ENCODE measurements at regions not wholly inside any gene's neighbourhood (a gene's known extent, or its start where the extent isn't known, plus 50 kb on each side); places are given as distances from the start of the nearest gene placed in this dataset.
"Not testable (repeated sequence)": the region's sequence is repeated elsewhere in the genome, so short reads cannot be mapped to it uniquely, and the experiment has no call there.

DNA sequence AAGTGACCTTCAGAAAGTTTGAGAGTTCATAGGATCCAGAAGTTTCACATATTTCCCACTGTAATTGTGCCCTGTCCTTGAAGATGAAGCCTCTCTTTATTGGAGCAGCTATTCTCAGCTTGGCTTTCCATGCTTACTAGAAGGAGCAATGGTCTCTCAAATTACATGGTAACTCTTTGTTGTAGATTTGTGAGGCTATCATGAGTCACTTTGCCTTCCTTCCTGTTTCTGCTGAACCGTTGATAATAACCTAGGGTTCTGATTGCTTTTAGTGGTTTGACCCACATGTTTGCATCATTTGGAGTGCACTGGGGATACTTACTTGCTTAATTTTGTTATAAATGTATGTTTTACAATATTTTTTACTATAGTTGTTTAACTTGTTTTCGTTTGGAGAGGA lies 772.9 kb upstream of the SLITRK6 start:
- no peak for DNase-seq

DNA sequence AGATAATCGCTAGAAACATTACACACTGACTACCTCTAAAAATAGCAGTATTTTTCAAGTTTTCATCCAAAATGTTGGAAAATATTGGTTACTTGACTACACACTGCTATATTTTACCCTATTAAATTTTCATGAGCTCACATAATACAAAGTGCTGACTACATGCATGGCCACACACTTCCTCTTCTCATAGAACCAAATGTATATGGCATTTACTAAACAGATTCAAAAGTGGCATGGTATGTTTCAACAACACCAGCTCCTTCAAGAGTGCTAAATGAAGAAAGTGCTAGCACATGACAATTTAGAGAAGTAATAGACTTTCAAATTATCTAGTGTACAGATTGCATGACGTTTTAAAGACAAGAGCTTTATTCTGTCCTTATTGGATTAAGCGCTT lies 780.4 kb upstream of the SLITRK6 start:
- no peak for DNase-seq

DNA sequence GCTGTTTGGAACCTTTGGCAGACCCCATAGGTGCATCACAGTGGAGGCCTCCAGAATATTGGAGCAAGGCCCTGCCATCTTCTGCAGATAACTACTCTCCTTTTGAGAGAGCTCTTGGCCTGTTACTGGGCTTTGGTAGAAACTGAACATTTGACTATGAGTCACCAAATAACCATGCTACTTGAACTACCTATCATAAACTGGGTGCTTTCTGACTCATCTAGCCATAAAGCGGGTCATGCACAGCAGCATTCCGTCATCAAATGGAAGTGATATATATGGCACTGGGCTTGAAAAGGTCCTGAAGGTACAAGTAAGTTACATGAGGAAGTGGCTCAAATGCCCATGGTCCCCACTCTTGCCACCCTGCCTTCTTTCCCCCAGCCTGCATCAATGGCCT lies 782.5 kb upstream of the SLITRK6 start:
- DNase-seq = no peak

DNA sequence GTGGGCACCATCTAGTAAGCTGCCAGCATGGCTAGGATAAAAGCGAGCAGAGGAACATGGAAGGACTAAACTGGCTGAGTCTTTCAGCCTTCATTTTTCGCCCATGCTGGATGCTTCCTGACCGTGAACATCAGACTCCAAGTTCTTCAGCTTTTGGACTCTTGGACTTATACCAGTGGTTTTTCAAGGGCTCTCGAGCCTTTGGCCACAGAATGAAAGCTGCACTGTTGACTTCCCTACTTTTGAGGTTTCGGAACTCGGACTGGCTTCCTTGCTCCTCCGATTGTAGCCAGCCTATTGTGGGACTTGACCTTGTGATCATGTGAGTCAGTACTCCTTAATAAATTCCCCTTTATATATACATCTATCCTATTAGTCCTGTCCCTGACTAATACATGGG lies 785.1 kb upstream of the SLITRK6 start:
- DNase-seq = no peak

DNA sequence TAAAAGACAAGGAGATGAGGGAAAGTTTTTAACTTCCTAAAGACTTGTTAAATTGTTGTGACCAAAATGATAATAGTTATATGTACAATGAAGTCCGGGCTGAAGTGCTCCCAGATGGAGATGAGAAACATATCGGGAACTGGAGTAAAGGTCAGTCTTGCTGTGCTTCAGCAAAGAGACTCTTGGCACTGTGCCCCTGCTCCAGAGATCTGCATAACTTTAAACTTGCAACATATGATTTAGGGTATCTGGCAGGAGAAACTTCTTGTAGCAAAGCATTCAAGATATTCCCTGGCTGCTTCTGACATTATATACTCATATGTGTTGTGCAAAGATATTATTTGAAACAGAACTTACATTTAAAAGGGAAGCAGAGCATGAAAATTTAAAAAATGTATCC lies 786.6 kb upstream of the SLITRK6 start:
- DNase-seq = no peak

DNA sequence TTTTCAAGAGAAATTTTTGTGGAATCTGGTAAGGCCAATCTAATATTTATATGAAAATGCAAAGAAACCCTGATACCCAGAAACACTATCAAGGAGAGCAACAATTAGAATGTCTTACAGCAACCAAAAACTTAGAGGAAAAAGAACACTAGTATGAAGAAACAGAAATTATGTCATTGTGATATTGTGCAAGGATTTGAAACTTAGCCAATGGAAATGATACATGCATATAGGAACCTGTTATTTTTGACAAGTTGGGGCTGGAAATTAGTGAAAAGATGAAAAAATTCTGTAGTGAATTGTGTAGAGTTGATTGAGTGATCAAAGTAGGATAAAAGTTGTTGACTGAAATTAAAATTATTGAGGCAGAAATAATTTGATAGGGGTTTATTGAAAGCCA lies 792.6 kb upstream of the SLITRK6 start:
- DNase-seq = no peak

DNA sequence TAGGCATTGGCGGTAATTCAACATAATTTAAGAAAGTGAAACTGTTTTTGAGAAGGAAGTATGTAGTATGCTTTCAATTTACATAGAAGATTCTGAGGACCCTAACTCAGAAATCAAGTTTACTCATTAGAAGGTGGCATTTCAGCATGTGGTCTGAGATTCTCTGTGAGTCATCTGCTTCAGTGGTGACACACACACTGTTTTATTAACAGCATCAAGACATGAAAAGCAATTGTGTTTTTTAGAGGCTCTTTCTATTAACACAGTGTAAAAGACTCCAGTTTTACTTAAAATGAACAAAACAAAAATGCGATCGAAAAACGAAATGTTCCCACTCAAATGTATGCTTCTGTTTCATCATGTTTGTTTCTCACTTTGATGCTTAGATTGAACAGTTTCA lies 802.1 kb upstream of the SLITRK6 start:
- DNase-seq = no peak

DNA sequence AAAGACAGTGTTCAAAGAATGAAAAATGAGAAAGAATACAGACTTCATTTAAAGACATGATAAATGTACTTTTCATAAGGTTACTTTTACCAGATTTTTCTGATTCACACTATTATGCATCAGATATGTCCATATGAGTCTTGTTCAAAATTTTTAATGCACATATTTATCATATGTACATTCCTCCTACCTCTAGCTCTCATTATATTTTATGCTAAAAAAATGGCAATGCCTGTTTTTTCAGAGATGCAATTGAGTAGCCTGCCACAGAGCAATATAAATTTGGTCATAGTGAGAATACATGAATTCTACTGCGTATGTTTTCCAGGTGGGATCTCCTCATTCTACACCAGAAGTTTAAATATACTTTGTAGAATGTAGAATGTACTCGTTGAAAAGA lies 807.0 kb upstream of the SLITRK6 start:
- no peak for DNase-seq

DNA sequence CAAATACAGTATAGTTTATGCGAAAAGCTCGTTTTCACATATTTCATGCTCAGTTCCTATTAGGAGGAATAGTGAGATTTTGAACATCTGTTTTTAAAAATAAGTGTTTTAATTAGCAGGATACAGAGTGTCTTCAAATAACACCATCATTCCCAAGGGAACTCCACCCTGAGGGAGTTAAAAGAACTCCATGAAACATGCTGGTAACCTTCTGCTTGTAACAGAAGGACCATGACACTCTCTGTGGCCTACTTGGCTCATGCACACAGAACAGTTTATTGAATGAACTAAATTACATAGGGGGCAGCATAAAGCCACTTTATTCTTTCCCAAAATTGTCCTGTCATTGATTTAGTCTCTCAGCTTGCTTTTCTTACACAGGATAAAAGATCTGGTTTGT lies 809.5 kb upstream of the SLITRK6 start:
- DNase-seq = no peak

DNA sequence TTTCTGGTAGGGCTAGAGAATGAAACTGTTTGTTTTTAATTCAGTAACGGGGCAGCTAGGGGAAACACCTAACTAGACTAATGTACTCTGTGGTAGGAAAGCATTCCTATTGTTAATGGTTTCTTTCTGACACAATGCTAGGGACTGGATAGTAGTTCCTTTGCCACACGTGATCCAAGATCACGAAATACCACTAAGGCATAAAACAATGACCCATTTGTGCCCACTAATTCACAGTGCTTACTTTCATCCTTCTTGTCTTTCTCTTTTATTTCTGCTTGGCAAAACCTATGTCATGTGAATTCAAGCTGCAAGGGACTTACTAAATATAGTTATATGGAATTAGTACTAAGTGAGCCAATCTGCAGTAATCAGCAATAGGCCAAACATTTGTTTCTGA lies 834.1 kb upstream of the SLITRK6 start:
- no peak for DNase-seq

DNA sequence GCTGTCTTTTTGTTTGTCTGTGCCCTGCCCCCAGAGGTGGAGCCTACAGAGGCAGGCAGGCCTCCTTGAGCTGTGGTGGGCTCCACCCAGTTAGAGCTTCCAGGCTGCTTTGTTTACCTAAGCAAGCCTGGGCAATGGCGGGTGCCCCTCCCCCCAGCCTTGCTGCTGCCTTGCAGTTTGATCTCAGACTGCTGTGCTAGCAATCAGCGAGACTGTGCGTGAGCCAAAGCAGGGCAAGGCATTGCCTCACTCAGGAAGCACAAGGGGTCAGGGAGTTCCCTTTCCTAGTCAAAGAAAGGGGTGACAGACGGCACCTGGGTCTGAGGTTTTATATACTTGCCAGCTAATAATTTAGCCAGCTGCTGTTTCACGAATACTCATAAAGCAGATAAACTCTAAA lies 852.0 kb upstream of the SLITRK6 start:
- DNase-seq = not testable (repeated sequence)

DNA sequence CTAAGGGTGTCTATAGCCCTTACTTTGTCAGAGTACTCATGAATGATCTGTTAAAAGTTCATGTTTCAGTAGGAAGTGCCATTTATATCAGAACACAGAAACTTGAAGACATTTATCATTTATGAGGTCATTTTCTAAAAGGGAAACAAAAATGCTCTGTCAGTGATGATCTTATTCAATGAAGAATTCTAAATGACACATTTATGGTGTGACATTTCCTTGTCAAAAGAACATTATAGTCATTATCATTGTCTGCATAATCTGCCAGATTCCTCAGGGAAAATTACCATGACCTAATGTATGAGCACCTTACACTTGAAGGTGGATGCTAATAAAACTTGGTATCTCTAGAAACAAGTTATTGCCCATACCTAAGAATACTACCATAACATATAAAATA lies 853.8 kb upstream of the SLITRK6 start:
- no peak for DNase-seq

DNA sequence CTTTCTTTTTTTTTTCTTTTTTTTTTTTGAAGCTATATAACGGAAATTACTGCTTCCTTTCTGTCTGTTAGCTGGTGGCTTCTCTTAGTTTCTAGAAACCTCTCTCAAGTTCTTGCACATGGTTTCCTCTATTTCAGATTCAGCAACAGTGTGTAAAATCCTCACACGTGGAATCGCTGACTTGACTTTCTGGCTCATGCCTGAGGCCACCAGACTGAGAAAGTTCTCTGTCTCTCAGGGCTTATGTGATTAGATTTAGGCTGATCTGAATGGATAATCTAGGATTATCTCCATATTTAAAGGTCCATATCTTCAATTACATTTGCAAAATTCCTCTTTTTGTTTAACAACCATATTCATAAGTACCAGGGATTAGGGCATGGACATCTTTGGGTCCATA lies 856.3 kb upstream of the SLITRK6 start:
- DNase-seq = no peak

DNA sequence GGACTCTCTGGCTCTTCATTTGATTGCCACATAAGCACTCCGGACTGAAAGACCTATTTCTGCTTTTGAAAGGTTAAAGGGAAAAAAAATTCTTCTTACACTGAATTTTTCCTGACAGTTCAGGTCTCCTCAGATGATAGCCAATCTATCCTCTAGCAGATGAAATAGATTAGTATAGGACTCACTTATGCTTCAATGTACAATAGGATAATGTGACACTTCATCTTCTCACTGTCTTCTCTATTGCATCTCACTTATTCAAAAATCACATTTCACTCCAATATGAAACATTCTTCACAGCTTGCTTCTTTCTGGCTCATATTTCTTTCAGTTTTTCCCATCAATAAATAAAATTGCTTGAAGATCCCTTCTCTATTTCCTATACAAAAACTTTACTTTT lies 860.9 kb upstream of the SLITRK6 start:
- DNase-seq = no peak

DNA sequence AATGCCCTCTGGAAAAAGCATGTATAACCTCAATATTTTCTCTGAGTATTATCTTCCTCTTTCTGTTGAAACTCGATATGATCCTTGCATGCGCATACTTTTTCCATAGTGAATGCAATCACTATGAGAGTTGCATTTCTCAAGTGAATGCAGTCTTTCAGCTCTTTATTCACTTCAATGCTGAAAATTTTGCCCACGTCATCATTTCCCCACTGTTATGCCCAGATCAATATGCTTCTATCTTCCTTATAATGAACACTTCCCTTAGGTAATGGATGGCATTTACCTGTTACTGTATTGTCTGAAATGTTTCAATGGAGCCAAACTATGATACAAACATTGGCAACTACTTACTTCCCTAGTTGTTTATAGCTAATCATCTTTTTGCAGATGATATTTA lies 866.6 kb upstream of the SLITRK6 start:
- DNase-seq = no peak

DNA sequence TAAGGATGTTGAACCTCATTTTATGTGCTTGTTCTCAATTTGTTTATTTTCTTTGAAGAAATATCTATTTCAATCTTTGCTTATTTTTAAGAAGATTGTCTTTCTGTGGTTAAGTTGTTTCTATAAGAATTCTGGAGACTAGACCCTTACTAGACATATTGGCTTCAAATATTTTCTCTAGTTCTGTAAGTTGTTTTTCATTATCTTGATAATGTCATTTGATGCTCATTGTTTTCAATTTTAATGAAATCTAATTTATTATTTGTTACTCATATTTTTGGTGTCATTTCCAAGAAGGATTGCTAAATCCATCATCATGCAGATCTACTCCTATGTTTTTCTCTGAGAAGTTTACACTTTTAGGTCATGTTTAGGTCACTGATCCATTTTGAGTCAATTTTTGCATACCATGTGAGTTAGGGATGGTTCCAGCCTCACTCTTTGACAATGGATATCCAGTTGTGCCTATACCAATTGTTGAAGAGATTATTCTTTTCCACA lies 874.8 kb upstream of the SLITRK6 start:
- no peak for DNase-seq

DNA sequence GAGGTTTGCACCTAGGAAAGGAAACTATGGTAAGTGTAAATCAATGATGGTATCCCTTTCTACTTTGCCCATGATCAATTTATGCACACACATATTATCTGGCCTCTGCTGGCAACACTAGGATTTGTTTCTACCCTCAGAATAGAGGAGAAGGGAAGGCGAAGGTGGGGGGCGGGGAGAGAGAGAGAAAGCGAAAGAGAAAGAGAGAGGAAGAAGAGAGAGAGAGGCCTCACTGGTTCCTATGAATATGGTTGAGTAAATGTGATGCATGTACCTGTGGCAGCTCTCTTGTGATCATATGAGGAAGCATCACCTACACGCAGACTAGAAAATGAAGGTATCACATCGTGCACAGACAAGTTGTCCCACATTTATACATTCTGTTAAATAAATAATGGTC lies 882.0 kb upstream of the SLITRK6 start:
- DNase-seq = no peak

DNA sequence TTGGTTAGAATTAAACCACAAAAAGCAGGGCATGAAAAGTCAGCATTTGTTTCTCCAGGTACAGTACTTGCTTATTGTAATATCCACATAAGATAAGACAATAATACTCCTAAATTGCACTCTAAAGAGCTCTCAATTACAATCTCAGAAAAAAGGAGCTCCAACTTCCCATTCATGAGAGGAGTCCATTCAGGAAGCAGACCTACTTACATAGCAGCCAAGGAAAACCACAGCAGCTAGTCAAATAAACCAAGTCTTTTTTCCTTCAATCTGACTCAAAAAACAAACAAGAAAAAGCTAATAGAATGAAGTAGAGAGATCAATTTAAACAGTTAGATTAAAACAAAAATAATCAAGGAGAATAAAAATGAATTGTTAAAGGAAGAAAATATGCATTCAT lies 885.2 kb upstream of the SLITRK6 start:
- no peak for DNase-seq

DNA sequence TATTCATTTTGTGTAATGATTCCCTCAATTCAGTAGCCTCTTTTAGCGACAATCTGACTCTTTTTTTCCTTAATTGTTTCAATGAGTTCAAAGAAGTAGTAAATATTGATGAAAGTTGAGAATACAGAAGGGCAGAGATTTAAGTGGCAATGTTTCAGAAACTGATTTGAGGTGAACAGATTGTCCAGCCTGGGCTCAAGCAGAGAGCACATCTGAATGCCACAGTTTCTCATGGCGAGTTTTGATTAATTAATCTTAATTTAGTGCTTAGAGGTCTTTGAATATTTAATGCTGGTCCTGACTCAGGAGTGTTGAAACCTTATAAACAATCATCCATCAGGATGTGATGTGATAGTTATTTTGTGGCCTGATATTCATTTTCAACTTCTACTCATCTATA lies 890.7 kb upstream of the SLITRK6 start:
- no peak for DNase-seq

DNA sequence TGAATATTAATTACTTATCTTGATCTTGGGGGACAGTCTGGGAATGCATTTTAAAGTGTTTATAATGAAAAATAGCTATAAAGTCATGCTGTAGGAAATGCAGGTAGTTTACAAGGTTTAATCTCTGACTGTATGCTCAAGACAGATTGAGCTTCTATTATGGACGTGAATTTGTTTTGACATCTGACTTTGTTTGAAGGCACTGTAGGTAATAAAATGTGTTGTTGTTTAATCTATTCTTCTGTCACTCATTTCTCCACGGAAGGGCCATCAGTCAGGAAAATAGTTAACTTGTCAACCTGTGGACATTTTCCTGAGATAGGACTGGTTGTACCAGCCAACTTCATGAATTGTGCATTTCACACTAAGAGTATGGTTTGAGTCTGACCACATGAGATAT lies 893.1 kb upstream of the SLITRK6 start:
- DNase-seq = no peak

DNA sequence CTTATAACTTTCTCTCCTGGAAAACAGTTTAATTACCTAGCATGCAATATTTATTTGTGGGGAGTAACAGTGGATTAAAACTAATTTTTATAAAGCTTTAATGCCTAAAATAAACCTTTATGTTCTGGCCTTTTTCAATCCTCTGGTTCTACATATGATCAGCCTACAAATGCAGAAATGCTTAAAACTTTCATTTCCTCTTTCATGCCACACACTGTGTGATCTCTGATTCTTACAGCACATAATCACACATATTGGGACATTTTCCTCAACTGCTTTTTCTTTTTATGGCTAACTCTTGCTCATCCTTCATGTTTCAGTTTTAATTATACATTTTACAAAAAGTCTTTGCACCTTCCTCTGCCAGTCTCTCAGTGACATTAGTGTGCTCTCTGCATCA lies 910.8 kb upstream of the SLITRK6 start:
- no peak for DNase-seq

DNA sequence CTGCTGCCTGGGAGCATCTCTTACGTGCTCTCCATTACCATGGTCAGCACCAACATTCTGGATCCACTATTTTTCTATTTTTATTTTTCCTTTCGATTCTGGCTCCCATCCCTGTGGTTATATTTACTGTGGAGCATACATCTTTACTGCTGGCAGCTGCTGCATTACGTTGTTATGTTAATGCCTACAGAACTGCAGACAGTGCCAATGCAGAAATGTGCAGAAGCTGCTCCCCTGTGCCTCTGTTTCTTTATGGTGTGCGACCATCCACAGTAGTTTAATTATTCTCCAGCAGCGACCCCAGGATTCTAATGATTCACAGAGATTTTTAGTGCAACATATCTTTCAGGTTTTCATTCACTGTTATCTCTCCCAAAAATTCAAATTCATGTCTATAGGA lies 911.7 kb upstream of the SLITRK6 start:
- DNase-seq = no peak

DNA sequence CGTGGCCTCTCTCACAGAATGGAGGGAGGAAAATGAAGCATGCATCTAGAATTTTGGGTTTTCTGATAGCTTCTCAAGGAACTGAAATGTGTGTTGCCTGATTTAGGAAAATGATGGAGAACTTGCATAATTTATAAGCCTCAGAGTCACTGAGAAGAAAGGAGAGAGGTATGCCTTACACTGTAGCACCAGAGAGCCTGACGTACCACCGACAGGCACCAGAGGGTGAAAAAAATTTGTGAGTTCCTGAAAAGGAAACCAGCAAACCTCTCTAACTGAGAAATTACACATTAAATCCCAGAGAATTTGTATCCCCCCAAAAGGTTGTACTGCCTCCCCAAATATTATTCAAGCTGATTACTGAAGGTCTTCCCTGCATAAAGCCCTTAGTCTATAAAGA lies 915.3 kb upstream of the SLITRK6 start:
- no peak for DNase-seq

DNA sequence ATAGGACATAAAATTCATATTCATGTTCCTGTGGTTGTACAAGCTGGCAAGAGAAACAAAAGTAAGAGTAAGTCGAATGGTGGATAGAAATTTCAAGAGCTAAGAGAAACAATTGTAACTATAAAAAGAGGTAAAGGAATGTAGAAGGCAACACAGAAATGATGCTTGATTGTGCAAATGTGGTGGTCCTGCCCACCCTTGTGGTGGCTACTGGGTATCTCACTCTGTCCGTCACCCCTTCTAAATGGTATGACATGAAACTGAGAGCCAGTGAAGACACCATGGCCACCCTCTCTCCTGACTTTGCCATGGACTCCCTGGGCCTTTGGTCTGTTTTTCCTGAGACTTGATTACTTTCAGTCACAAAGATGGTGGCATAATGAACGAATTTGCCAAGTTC lies 925.9 kb upstream of the SLITRK6 start:
- no peak for DNase-seq

DNA sequence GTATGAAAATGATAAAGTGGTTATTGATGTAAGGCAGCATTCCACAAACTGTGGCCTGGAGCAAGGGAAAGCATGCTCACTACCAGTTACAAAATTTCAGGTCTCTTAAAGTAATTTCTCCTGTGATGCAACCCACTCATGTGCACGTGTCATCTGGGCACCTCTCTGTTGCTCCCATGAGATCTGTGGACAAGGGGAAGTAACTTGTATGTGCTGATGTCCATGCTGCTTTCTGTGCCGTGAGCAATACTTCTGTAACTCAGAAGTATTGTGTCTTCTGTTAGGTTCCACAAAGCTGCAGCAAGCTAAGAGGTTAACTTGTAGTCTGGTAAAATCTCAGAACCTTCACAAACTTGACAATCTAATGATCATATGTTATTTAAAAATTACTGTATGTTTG lies 930.0 kb upstream of the SLITRK6 start:
- no peak for DNase-seq

Data from anterior cingulate cortex (tissue), 58 donors.